ENCODE measurements at regions not wholly inside any gene's neighbourhood (a gene's known extent, or its start where the extent isn't known, plus 50 kb on each side); places are given as distances from the start of the nearest gene placed in this dataset.
A peak's percentile ranks its signal among the peaks of the same experiment; 100 is the strongest.

DNA sequence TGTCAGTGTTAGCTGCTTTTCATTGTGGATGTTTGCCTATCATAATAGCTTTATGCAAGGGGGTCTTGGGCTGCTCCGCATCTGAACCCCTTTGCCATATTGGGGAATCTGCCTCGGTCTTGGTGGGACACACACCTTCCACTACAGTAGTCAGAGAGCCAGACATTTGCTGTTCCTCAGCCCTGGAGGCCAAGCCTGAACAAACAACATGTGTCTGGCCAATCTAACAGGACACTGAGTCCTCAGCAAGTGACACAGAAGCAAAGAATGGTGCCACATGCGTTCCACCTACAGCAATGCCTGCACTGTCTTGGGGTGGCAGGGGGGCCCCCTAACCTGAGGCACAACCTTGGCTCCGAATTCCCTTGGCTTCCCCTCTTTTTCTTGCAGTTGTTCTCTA is 243.9 kb downstream of the LY86 start:
- Histone ChIP-seq H3K4me3 (no peak overlapping the region), H3K36me3 (ENCODE audit: insufficient read depth in 1 of 2, low read depth in 1 of 2) (no peaks in the 10 kb centered on the region), H3K27me3 (ENCODE audit: insufficient read depth in 3 of 3, low read length in 2 of 3) (no peaks in the 10 kb centered on the region), H3K4me1 (peaks cover under 1% of the 10 kb centered on the region), H3K9me3 (no peaks in the 10 kb centered on the region), H3K27ac (no peak overlapping the region)
- DNase-seq: no peak
- WGBS, 3 donors: 73 to 88% (median 79%) methylated on average over 4 of the region's 4 CpGs
- TF ChIP-seq, protein P1, sequence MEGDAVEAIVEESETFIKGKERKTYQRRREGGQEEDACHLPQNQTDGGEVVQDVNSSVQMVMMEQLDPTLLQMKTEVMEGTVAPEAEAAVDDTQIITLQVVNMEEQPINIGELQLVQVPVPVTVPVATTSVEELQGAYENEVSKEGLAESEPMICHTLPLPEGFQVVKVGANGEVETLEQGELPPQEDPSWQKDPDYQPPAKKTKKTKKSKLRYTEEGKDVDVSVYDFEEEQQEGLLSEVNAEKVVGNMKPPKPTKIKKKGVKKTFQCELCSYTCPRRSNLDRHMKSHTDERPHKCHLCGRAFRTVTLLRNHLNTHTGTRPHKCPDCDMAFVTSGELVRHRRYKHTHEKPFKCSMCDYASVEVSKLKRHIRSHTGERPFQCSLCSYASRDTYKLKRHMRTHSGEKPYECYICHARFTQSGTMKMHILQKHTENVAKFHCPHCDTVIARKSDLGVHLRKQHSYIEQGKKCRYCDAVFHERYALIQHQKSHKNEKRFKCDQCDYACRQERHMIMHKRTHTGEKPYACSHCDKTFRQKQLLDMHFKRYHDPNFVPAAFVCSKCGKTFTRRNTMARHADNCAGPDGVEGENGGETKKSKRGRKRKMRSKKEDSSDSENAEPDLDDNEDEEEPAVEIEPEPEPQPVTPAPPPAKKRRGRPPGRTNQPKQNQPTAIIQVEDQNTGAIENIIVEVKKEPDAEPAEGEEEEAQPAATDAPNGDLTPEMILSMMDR (IDR thresholded peaks at IDR 0.05): no peak
- intact Hi-C loops (cut with DNase I): no loop called here
- peak in 1 of 4 donors; percentile 28 for ATAC-seq

DNA sequence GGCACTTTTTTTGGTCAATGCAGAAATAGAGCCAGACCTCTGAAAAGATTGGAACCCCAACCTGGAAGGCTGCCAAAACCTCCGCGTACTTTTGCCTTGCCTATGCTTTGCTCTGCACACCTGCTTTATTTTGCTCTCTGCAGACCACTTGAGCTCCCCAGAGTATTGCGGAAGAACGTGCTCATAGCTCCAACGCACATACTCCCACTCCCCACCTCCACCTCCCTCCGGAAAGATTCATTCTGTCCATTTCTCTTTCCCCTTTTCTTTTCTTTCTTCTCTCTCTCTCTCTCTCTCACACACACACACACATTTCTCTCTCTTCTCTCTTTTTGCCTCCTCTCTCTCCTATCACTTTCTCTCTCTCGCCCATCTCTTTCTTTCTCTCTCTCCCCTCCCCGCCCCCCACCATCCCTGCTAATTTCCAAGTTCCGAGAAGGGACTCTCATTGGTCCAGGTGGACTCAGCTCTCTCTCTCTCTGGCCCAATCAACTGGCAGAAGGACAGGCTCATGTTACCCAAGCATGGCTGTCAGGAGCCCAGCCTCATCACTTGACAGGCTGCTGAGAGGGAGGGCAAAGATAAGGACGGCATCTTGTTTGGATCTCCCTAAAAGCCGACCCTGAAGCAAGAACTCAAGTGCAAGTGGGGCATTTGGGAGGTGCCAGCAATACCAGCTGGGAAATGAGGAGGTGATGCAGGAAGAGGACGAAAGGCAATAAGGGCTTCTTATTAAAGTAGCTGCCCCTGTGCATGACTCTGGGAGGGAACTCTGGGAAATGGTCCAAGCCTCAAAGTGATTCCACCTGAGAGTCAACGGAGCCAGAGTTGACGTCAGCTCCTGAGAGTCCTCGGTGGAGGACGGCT is 246.1 kb downstream of the LY86 start:
- H3K9me3 ChIP-seq: no peaks in the 10 kb centered on the region
- DNase-seq: no peak
- H3K4me1 ChIP-seq: no peaks in the 10 kb centered on the region
- peak overlapping the region; percentile 24 for H3K4me3 ChIP-seq
- no peaks in the 10 kb centered on the region for H3K27me3 ChIP-seq (ENCODE audit: insufficient read depth in 3 of 3, low read length in 2 of 3)
- TF ChIP-seq, protein P1 (IDR thresholded peaks at IDR 0.05): no peak
- 40 to 55% (median 43%) methylated on average over 16 of the region's 16 CpGs for WGBS, 3 donors
- H3K27ac ChIP-seq: no peak overlapping the region
- H3K36me3 ChIP-seq (ENCODE audit: insufficient read depth in 1 of 2, low read depth in 1 of 2): no peaks in the 10 kb centered on the region
- peak in 3 of 4 donors; percentile 64 to 75 (median 74) for ATAC-seq
- intact Hi-C loops (cut with DNase I): no loop called here

DNA sequence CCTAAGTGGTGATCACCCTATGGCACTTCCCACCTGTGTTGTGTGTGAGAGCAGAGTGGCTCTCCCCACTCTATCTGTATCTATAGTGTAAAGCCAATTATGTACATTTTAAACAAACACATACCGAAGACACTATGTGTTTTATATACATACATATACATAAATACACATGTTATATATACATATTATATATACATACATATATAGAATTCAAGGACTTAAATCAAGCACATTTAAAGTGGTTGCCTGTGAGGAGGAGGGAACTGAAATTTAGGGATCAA is 246.6 kb downstream of the LY86 start:
- Histone ChIP-seq H3K36me3 (ENCODE audit: insufficient read depth in 1 of 2, low read depth in 1 of 2) (no peaks in the 10 kb centered on the region), H3K27ac (no peak overlapping the region), H3K9me3 (no peaks in the 10 kb centered on the region), H3K27me3 (ENCODE audit: insufficient read depth in 3 of 3, low read length in 2 of 3) (no peaks in the 10 kb centered on the region), H3K4me1 (no peaks in the 10 kb centered on the region), H3K4me3 (no peak overlapping the region)
- 92 to 95% (median 93%) methylated on average over 1 of the region's 1 CpG for WGBS, 3 donors
- ATAC-seq (peak in 1 of 4 donors; percentile 17), DNase-seq (no peak)
- TF ChIP-seq, protein P1 (IDR thresholded peaks at IDR 0.05): no peak
- intact Hi-C loops (cut with DNase I): no loop called here

DNA sequence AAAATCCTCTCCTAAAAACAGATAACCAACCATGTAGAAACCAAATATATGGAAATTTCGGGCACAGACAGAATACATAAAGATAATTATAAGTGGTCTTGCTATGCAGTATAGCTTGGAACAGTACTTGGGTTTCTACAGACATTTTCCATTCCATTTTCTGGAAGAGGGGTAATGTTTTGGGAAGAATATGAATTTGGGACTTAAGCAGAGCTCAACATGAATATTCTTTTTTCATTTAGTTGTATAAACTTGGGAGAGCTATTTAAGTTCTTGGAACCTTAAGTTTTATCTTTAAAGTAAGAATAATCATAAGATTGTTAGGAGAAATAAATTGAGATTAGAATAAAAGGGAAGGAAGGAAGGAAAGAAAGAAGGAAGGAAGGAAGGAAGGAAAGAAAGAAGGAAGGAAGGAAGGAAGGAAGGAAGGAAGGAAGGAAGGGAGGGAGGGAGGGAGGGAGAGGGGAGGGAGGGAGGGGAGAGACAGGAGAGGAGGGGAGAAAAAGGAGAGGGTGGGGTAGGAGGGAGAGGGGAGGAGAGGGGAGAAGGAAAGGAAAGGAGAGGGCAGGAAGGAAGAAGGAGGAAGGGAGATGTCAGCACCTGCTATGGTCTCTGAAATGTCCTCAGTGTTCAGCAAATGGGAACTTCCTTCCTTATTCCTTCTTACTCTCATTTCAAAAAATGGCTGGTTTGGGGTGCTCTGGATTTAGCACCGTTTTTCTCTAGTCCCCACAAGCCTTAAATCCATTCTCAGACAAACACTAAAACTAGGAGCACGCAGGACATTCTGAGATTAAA is 248.3 kb downstream of the LY86 start:
- no peak for DNase-seq
- ATAC-seq: no peak
- intact Hi-C loops (cut with DNase I): no loop called here
- no peaks in the 10 kb centered on the region for H3K27me3 ChIP-seq (ENCODE audit: insufficient read depth in 3 of 3, low read length in 2 of 3)
- no peak overlapping the region for H3K27ac ChIP-seq
- TF ChIP-seq, protein P1 (IDR thresholded peaks at IDR 0.05): no peak
- peaks cover 3% of the 10 kb centered on the region for H3K4me1 ChIP-seq
- no peaks in the 10 kb centered on the region for H3K9me3 ChIP-seq
- no peaks in the 10 kb centered on the region for H3K36me3 ChIP-seq (ENCODE audit: insufficient read depth in 1 of 2, low read depth in 1 of 2)
- H3K4me3 ChIP-seq: no peak overlapping the region
- WGBS, 3 donors: 73 to 89% (median 81%) methylated on average over 3 of the region's 3 CpGs
